Nephron (organoid): ENCODE measurements at regions not wholly inside any gene's neighbourhood (a gene's known extent, or its start where the extent isn't known, plus 50 kb on each side); places are given as distances from the start of the nearest gene placed in this dataset.

ENCODE experiments used
- H3K27ac Mint-ChIP-seq, 3 experiments: 2 replicates each; pipeline ENCODE4 v1.8.0; 2020; ENCODE audit warnings: mixed read lengths in 3 of 3, mild to moderate bottlenecking in 2 of 3, moderate library complexity in 1 of 3
- H3K27me3 Mint-ChIP-seq: 2 replicates; pipeline ENCODE4 v1.8.0; 2021; ENCODE audit warnings: low read depth, mild to moderate bottlenecking, moderate library complexity, mixed read lengths
- H3K36me3 Mint-ChIP-seq: 2 replicates; pipeline ENCODE4 v1.8.0; 2020; ENCODE audit warnings: low read depth, mixed read lengths
- H3K4me1 Mint-ChIP-seq: 2 replicates; pipeline ENCODE4 v1.8.0; 2020; ENCODE audit warnings: mixed read lengths
- H3K4me3 Mint-ChIP-seq, 3 experiments: 2 replicates each; pipeline ENCODE4 v1.8.0; 2020; ENCODE audit warnings: mild to moderate bottlenecking in 3 of 3, mixed read lengths in 3 of 3, moderate library complexity in 2 of 3
- H3K9me3 Mint-ChIP-seq: 2 replicates; pipeline ENCODE4 v1.8.0; 2020; ENCODE audit warnings: mixed read lengths
- TF ChIP-seq, protein P1 (sequence below), 3 experiments: fragments of 200-600 bp; sonication (generic); IDR thresholded peaks; one replicate each; pipeline ENCODE4 v1.5.0; 2021; ENCODE audit warnings: antibody characterized with exemption in 3 of 3; ENCODE audit not compliant: unreplicated experiment in 3 of 3

DNA sequence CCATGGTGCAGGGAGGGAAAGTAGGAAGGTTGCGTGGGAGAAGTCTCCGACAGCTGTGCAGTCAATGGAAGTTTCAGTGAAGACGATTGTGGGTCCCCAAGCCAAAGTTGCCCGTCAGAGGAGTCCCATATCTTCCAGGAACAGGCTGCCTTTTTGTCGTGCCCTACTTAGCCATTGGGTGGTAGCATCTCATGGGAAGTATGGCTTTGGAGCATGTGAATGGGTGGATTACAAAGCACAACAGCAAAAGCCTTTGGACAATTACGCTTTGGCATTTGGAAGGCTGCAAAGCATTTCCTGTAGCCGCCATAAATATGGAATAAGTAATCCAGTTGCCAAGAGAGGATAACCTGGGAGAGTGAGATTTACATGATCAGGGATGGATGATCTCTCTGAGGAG, 300.7 kb upstream of the BOD1L1 start:
- Mint-ChIP-seq H3K36me3 (no peaks in the 10 kb centered on the region), H3K27ac (no peak overlapping the region), H3K9me3 (peaks cover 6% of the 10 kb centered on the region), H3K27me3 (no peaks in the 10 kb centered on the region), H3K4me3 (no peak overlapping the region), H3K4me1 (no peaks in the 10 kb centered on the region)
- TF ChIP-seq, protein P1, sequence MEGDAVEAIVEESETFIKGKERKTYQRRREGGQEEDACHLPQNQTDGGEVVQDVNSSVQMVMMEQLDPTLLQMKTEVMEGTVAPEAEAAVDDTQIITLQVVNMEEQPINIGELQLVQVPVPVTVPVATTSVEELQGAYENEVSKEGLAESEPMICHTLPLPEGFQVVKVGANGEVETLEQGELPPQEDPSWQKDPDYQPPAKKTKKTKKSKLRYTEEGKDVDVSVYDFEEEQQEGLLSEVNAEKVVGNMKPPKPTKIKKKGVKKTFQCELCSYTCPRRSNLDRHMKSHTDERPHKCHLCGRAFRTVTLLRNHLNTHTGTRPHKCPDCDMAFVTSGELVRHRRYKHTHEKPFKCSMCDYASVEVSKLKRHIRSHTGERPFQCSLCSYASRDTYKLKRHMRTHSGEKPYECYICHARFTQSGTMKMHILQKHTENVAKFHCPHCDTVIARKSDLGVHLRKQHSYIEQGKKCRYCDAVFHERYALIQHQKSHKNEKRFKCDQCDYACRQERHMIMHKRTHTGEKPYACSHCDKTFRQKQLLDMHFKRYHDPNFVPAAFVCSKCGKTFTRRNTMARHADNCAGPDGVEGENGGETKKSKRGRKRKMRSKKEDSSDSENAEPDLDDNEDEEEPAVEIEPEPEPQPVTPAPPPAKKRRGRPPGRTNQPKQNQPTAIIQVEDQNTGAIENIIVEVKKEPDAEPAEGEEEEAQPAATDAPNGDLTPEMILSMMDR (IDR thresholded peaks at IDR 0.05; ENCODE audit: unreplicated experiment in 3 of 3) = no peak

- Mint-ChIP-seq H3K27ac (no peak overlapping the region), H3K4me3 (no peak overlapping the region), H3K9me3 (no peaks in the 10 kb centered on the region), H3K27me3 (no peaks in the 10 kb centered on the region), H3K36me3 (no peaks in the 10 kb centered on the region), H3K4me1 (no peaks in the 10 kb centered on the region)
- TF ChIP-seq, protein P1 (IDR thresholded peaks at IDR 0.05; ENCODE audit: unreplicated experiment in 3 of 3) = no peak
Observed at GRCh38 chr4:13930155-13930554, 302.6 kb upstream of the BOD1L1 start.

GRCh38 chr4:13933191-13933590, 305.7 kb upstream of the BOD1L1 start:
- Mint-ChIP-seq H3K4me3 (no peak overlapping the region), H3K36me3 (no peaks in the 10 kb centered on the region)

DNA sequence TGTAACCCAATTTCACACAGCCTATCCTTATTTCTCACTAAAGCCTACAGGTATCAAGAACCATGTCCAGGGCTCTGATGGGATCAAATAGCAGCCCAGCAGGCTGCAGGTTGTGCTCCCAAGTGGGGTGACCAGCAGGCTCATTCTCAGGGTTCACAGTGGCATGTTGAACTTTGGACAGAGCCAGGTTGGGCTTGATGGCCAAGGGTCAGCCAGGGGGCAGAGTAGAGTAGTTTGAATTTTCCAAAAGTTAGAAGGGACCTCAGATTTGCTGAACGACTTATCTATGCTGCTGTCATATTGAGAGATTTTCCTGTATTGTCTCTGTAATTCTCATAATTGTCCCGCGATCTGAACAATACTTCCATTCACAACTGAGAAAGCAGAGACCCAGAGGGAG, 310.8 kb upstream of the BOD1L1 start:
- no peaks in the 10 kb centered on the region for H3K27me3 Mint-ChIP-seq
- TF ChIP-seq, protein P1 (IDR thresholded peaks at IDR 0.05; ENCODE audit: unreplicated experiment in 3 of 3) = no peak
- H3K4me1 Mint-ChIP-seq = no peaks in the 10 kb centered on the region
- no peak overlapping the region for H3K27ac Mint-ChIP-seq
- H3K4me3 Mint-ChIP-seq = no peak overlapping the region
- no peaks in the 10 kb centered on the region for H3K36me3 Mint-ChIP-seq
- no peaks in the 10 kb centered on the region for H3K9me3 Mint-ChIP-seq

More at GRCh38 chr4:13933191-13933590, 305.7 kb upstream of the BOD1L1 start:
- no peaks in the 10 kb centered on the region for H3K4me1 Mint-ChIP-seq
- no peak overlapping the region for H3K27ac Mint-ChIP-seq
- no peaks in the 10 kb centered on the region for H3K9me3 Mint-ChIP-seq
- H3K27me3 Mint-ChIP-seq = no peaks in the 10 kb centered on the region
- TF ChIP-seq, protein P1 (IDR thresholded peaks at IDR 0.05; ENCODE audit: unreplicated experiment in 3 of 3) = no peak

DNA sequence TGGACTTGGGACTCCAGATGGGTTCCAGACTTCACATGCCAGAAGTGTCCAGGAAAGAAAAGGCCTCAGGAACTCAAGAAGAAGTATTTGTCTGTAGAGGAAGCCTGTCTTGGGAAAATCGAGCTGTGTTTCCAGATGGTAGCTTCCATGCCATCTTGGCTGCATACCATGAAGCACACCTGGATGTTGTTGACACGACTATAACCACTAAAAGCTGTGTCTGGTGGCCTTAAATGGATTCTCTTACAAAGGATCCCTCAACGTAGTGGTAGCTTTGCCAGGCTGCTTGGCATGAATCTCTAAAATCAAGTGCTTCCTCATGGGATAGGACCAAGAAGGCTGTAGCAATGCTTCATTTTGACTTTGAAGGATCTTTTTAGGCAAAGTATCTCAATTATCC, 313.4 kb upstream of the BOD1L1 start:
- no peaks in the 10 kb centered on the region for H3K9me3 Mint-ChIP-seq
- H3K4me1 Mint-ChIP-seq = no peaks in the 10 kb centered on the region
- no peaks in the 10 kb centered on the region for H3K27me3 Mint-ChIP-seq
- H3K27ac Mint-ChIP-seq = no peak overlapping the region
- H3K4me3 Mint-ChIP-seq = no peak overlapping the region
- TF ChIP-seq, protein P1 (IDR thresholded peaks at IDR 0.05; ENCODE audit: unreplicated experiment in 3 of 3) = no peak
- H3K36me3 Mint-ChIP-seq = no peaks in the 10 kb centered on the region

- Mint-ChIP-seq H3K36me3 (no peaks in the 10 kb centered on the region), H3K4me1 (no peaks in the 10 kb centered on the region), H3K27ac (no peak overlapping the region), H3K9me3 (no peaks in the 10 kb centered on the region), H3K4me3 (no peak overlapping the region), H3K27me3 (no peaks in the 10 kb centered on the region)
- TF ChIP-seq, protein P1 (IDR thresholded peaks at IDR 0.05; ENCODE audit: unreplicated experiment in 3 of 3) = no peak
Observed at GRCh38 chr4:13942977-13943376, 315.5 kb upstream of the BOD1L1 start.
